Activated CD4-positive, alpha-beta T cell treated with anti-CD3 and anti-CD28 coated beads, Interleukin-2, amount 10 ng/mL, durations not matched to agents 24 days and 14 days (primary cell): ENCODE measurements at regions not wholly inside any gene's neighbourhood (a gene's known extent, or its start where the extent isn't known, plus 50 kb on each side); places are given as distances from the start of the nearest gene placed in this dataset.
"Not testable (repeated sequence)": the region's sequence is repeated elsewhere in the genome, so short reads cannot be mapped to it uniquely, and the experiment has no call there.

Experiments used
- DNase-seq: peaks from one replicate; pipeline ENCODE4 v3.0.0; 2022
- H3K27ac Mint-ChIP-seq: one replicate; pipeline ENCODE4 v1.8.0; 2022; ENCODE audit warnings: mild to moderate bottlenecking, mixed read lengths
- H3K27me3 Mint-ChIP-seq: one replicate; pipeline ENCODE4 v1.8.0; 2022; ENCODE audit warnings: mixed read lengths
- H3K36me3 Mint-ChIP-seq: one replicate; pipeline ENCODE4 v1.8.0; 2022; ENCODE audit warnings: low read depth, mild to moderate bottlenecking, mixed read lengths
- H3K4me1 Mint-ChIP-seq: one replicate; pipeline ENCODE4 v1.8.0; 2021; ENCODE audit warnings: mixed read lengths
- H3K4me3 Mint-ChIP-seq: one replicate; pipeline ENCODE4 v1.8.0; 2022; ENCODE audit warnings: mild to moderate bottlenecking, moderate library complexity, mixed read lengths
- H3K9me3 Mint-ChIP-seq: one replicate; pipeline ENCODE4 v1.8.0; 2021; ENCODE audit warnings: mixed read lengths
- intact Hi-C: fragments of 100-400 bp; cut with micrococcal nuclease; formaldehyde crosslinking; loops from one replicate; pipeline ENCODE4 v1.15.1; 2023

GRCh38 chr3:87710511-87710910, 348.3 kb downstream of the CGGBP1 start:
- H3K27me3 Mint-ChIP-seq: no peaks in the 10 kb centered on the region
- no peak overlapping the region for H3K4me3 Mint-ChIP-seq
- no peak overlapping the region for H3K27ac Mint-ChIP-seq
- H3K4me1 Mint-ChIP-seq: no peaks in the 10 kb centered on the region
- H3K36me3 Mint-ChIP-seq: no peaks in the 10 kb centered on the region
- intact Hi-C loops: no loop called here
- no peak for DNase-seq
- no peaks in the 10 kb centered on the region for H3K9me3 Mint-ChIP-seq

GRCh38 chr3:87710028-87710427, 348.8 kb downstream of the CGGBP1 start:
- intact Hi-C loops: no loop called here
- H3K9me3 Mint-ChIP-seq: no peaks in the 10 kb centered on the region
- no peak overlapping the region for H3K4me3 Mint-ChIP-seq
- no peak overlapping the region for H3K27ac Mint-ChIP-seq
- no peaks in the 10 kb centered on the region for H3K36me3 Mint-ChIP-seq
- no peaks in the 10 kb centered on the region for H3K27me3 Mint-ChIP-seq
- no peak for DNase-seq
- H3K4me1 Mint-ChIP-seq: no peaks in the 10 kb centered on the region

GRCh38 chr3:87706176-87706575, 352.6 kb downstream of the CGGBP1 start:
- H3K36me3 Mint-ChIP-seq: no peaks in the 10 kb centered on the region

GRCh38 chr3:87702600-87702999, 356.2 kb downstream of the CGGBP1 start:
- Mint-ChIP-seq H3K27ac (no peak overlapping the region), H3K9me3 (no peaks in the 10 kb centered on the region), H3K36me3 (no peaks in the 10 kb centered on the region), H3K4me3 (no peak overlapping the region), H3K27me3 (no peaks in the 10 kb centered on the region), H3K4me1 (no peaks in the 10 kb centered on the region)
- no peak for DNase-seq
- intact Hi-C loops: no loop called here

More at GRCh38 chr3:87706176-87706575, 352.6 kb downstream of the CGGBP1 start:
- Mint-ChIP-seq H3K4me1 (no peaks in the 10 kb centered on the region), H3K27me3 (no peaks in the 10 kb centered on the region), H3K27ac (no peak overlapping the region), H3K9me3 (no peaks in the 10 kb centered on the region), H3K4me3 (no peak overlapping the region)
- no peak for DNase-seq
- intact Hi-C loops: no loop called here

GRCh38 chr3:87696124-87697013, 362.4 kb downstream of the CGGBP1 start:
- no peak for DNase-seq
- H3K36me3 Mint-ChIP-seq: no peaks in the 10 kb centered on the region
- H3K27me3 Mint-ChIP-seq: no peaks in the 10 kb centered on the region
- H3K27ac Mint-ChIP-seq: no peak overlapping the region
- H3K4me1 Mint-ChIP-seq: no peaks in the 10 kb centered on the region
- intact Hi-C loops: no loop called here
- no peak overlapping the region for H3K4me3 Mint-ChIP-seq
- H3K9me3 Mint-ChIP-seq: no peaks in the 10 kb centered on the region

- intact Hi-C loops: no loop called here
- Mint-ChIP-seq H3K27ac (no peak overlapping the region), H3K9me3 (no peaks in the 10 kb centered on the region), H3K4me3 (no peak overlapping the region), H3K27me3 (no peaks in the 10 kb centered on the region), H3K4me1 (no peaks in the 10 kb centered on the region), H3K36me3 (no peaks in the 10 kb centered on the region)
- DNase-seq: no peak
Observed at GRCh38 chr3:87694678-87695077, 364.1 kb downstream of the CGGBP1 start.

- no peaks in the 10 kb centered on the region for H3K27me3 Mint-ChIP-seq
- no peaks in the 10 kb centered on the region for H3K9me3 Mint-ChIP-seq
- DNase-seq: no peak
- no peaks in the 10 kb centered on the region for H3K36me3 Mint-ChIP-seq
- intact Hi-C loops: no loop called here
- H3K4me3 Mint-ChIP-seq: no peak overlapping the region
- no peaks in the 10 kb centered on the region for H3K4me1 Mint-ChIP-seq
- H3K27ac Mint-ChIP-seq: no peak overlapping the region
Observed at GRCh38 chr3:87691109-87691508, 367.7 kb downstream of the CGGBP1 start.

- H3K36me3 Mint-ChIP-seq, H3K4me3 Mint-ChIP-seq, intact Hi-C loops, H3K9me3 Mint-ChIP-seq, H3K27ac Mint-ChIP-seq, H3K27me3 Mint-ChIP-seq, H3K4me1 Mint-ChIP-seq, DNase-seq: not testable (repeated sequence)
Observed at GRCh38 chr3:87678984-87679660, 379.7 kb downstream of the CGGBP1 start.

- H3K9me3 Mint-ChIP-seq: no peaks in the 10 kb centered on the region
- no peak for DNase-seq
- no peak overlapping the region for H3K4me3 Mint-ChIP-seq
- H3K27ac Mint-ChIP-seq: no peak overlapping the region
- no peaks in the 10 kb centered on the region for H3K4me1 Mint-ChIP-seq
- intact Hi-C loops: no loop called here
- H3K36me3 Mint-ChIP-seq: no peaks in the 10 kb centered on the region
- H3K27me3 Mint-ChIP-seq: peaks cover 9% of the 10 kb centered on the region
Observed at GRCh38 chr3:87674397-87675161, 384.2 kb downstream of the CGGBP1 start.

- peaks cover 9% of the 10 kb centered on the region for H3K27me3 Mint-ChIP-seq
- H3K4me3 Mint-ChIP-seq: no peak overlapping the region
- no peaks in the 10 kb centered on the region for H3K4me1 Mint-ChIP-seq
- no peak overlapping the region for H3K27ac Mint-ChIP-seq
- intact Hi-C loops: no loop called here
- H3K9me3 Mint-ChIP-seq: no peaks in the 10 kb centered on the region
- no peaks in the 10 kb centered on the region for H3K36me3 Mint-ChIP-seq
- DNase-seq: no peak
Observed at GRCh38 chr3:87673132-87673531, 385.7 kb downstream of the CGGBP1 start.

GRCh38 chr3:87654184-87654583, 377.8 kb upstream of the POU1F1 start:
- Mint-ChIP-seq H3K9me3 (no peaks in the 10 kb centered on the region), H3K27ac (no peak overlapping the region), H3K4me1 (no peaks in the 10 kb centered on the region), H3K4me3 (no peak overlapping the region), H3K27me3 (no peaks in the 10 kb centered on the region), H3K36me3 (no peaks in the 10 kb centered on the region)
- intact Hi-C loops: no loop called here
- DNase-seq: no peak

- H3K4me3 Mint-ChIP-seq, H3K27me3 Mint-ChIP-seq, H3K27ac Mint-ChIP-seq, H3K36me3 Mint-ChIP-seq, DNase-seq, intact Hi-C loops, H3K9me3 Mint-ChIP-seq, H3K4me1 Mint-ChIP-seq: not testable (repeated sequence)
Observed at GRCh38 chr3:87653138-87653537, 376.8 kb upstream of the POU1F1 start.

GRCh38 chr3:87634426-87634825, 358.0 kb upstream of the POU1F1 start:
- H3K27me3 Mint-ChIP-seq: no peaks in the 10 kb centered on the region
- no peaks in the 10 kb centered on the region for H3K9me3 Mint-ChIP-seq
- H3K36me3 Mint-ChIP-seq: no peaks in the 10 kb centered on the region
- H3K4me3 Mint-ChIP-seq: no peak overlapping the region
- no peak overlapping the region for H3K27ac Mint-ChIP-seq
- intact Hi-C loops: no loop called here
- no peaks in the 10 kb centered on the region for H3K4me1 Mint-ChIP-seq
- no peak for DNase-seq

GRCh38 chr3:87627316-87627715, 350.9 kb upstream of the POU1F1 start:
- Mint-ChIP-seq H3K36me3 (no peaks in the 10 kb centered on the region), H3K4me1 (no peaks in the 10 kb centered on the region), H3K27me3 (no peaks in the 10 kb centered on the region), H3K9me3 (no peaks in the 10 kb centered on the region), H3K27ac (no peak overlapping the region), H3K4me3 (no peak overlapping the region)
- intact Hi-C loops: no loop called here
- DNase-seq: no peak
